GM21528 (cell line): ENCODE measurements at regions not wholly inside any gene's neighbourhood (a gene's known extent, or its start where the extent isn't known, plus 50 kb on each side); places are given as distances from the start of the nearest gene placed in this dataset.

Source experiments
- ATAC-seq: cut with Tn5 transposase; IDR thresholded peaks from one replicate; pipeline ENCODE4 v1.9.1; 2021; ENCODE audit warnings: mild to moderate bottlenecking, moderate library complexity; ENCODE audit not compliant: unreplicated experiment, low FRiP score

GRCh38 chr2:180190851-180191250 is 183.8 kb upstream of the CWC22 start:
- ATAC-seq, result no peak

DNA sequence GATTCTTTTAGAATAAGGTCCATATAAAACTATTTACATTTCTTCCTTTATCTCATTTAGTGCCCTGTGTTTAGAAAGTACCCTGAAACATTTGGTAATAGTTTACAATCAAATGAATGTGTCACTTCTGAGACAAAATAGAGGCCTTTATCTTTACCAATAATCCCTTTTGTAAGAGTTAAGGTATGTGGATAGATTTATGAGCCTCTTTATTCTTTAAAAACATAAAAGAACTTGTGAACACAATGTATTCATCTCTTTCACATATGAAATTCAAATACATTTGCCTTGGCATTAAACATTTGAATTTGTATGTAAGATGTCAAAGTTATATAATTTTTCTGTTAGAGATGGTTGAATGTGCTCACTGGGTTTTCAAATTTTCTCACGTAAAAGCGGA is 180.5 kb upstream of the CWC22 start:
- no peak for ATAC-seq

DNA sequence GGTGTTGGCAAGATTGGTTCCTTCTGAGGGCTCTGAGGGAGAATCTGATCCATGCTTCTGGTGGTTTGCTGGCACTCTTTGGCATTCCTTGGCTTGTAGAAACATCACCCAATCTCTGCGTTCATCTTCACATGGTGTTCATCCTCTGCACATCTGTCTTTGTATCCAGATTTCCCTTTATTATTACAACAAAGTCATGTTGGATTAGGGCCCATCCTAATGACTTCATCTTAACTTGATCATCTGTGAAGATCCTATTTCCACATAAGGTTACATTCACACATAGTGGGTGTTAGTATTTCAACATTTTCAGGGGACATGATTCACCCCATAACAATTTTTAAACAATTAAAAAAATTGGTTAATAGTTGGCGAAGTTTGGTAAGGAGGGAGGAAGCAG is 177.4 kb upstream of the CWC22 start:
- no peak for ATAC-seq

GRCh38 chr2:180180511-180180910 is 173.4 kb upstream of the CWC22 start:
- ATAC-seq, result no peak

DNA sequence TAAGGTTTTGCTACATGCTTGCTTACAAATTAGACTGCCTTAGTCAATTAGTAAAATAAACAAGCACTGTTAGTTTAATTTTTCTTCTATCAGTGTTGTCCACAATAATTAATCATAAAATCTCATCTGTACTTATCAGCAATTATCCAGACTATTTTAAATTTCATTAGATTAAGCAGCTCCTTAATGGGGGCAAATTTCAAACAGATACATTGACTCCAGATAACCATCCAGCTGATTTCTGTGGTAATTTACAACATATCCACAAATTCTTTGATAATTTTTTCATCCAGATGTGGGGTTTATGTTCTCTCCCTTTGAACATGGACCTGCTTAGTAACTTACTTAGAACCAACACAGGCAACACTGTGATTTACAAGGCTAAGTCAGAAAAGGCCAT is 170.4 kb upstream of the CWC22 start:
- ATAC-seq, result no peak

- no peak for ATAC-seq
Observed at GRCh38 chr2:180175736-180176135, 168.6 kb upstream of the CWC22 start.

- no peak for ATAC-seq
Observed at GRCh38 chr2:180174580-180174979, 167.5 kb upstream of the CWC22 start.

DNA sequence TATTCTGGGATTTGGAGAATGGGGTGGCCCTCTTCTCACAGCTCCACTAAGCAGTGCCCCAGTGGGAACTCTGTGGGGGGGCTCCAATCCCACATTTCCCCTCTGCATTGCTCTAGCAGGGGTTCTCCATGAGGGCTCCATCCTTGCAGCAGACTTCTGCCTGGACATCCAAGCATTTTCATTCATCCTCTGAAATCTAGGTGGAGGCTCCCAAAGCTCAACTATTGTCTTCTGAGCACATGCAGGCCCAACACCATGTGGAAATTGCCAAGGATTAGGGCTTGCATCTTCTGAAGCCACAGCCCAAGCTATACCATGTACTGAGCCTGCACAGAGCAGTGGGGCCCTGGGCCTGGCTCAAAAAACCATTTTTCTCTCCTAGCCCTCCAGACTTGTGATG is 162.4 kb upstream of the CWC22 start:
- ATAC-seq, result no peak

DNA sequence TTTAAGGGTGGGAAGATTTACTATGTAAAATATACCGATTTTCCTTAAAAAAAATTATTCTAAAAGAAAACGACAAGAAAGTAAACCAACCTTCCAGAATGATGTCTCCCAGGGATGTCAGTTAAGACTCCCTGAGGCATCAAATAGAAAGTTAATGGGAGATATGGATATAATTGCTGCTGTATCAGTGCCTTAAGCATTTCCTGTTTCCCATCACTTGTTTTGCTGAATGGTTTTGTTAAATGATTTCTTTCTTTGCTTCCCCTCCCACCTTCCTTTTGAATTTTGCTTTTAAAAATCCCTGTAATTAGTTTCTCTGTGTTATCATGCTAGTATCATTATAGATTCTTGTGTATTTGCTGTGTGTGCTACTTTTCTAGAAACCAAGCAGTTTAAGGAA is 154.3 kb upstream of the CWC22 start:
- no peak for ATAC-seq

DNA sequence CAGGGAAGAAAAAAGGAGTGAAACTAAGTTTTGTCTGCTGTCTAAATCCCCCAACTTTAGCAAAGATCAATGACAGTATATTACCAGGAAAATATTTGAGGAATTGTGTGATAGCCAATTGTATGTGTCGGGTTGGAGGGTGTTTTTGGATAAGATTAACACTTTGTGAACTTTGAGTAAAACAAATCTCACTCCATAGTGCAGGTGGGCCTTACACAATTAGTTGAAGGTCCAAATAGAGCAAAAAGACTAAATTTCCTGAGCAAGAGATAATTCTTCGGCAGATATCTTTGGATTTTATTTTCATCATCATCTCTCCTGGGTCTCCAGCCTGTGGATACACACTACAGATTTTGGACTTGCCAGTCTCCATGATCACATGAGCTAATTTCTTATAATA is 152.8 kb upstream of the CWC22 start:
- ATAC-seq, result no peak

GRCh38 chr2:180158961-180159360 is 151.9 kb upstream of the CWC22 start:
- ATAC-seq, result no peak

- ATAC-seq, result no peak
Observed at GRCh38 chr2:180156651-180157050, 149.6 kb upstream of the CWC22 start.

DNA sequence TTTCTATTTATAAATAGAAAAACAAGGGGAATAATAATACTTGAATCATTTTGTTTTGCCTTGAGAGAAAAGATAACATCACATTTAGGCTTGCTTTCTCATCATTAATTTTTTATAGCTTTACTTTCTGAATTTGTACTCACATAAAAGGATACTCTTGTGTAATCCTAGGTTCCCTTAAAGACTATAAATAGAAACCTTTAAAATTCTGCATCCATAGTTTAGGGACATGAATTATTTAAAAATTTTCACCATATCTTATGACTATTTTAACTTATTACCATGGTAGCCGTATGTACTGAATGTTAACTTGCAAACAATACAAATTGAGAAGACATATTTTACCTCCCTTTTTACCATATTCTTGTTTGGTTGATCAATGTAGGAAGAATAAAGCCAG is 143.5 kb upstream of the CWC22 start:
- ATAC-seq, result no peak

DNA sequence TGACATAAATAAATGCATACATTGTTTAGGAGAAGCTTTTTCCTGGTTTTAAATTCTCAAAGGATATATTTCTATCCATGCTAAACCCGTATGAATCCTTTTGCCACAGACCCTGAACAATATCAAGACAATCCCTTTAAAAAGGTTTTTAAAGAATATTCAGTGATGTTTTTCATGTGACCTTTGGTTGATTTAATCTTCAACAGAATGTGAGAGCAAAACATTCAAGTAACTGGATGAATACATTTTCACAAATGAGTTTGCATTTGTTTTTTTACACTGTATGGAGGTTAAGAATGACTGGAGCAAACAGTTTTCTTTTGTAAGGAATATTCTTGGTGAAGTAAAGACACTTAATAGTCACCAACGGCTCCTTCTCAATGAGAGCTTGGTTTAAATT is 139.4 kb upstream of the CWC22 start:
- no peak for ATAC-seq

DNA sequence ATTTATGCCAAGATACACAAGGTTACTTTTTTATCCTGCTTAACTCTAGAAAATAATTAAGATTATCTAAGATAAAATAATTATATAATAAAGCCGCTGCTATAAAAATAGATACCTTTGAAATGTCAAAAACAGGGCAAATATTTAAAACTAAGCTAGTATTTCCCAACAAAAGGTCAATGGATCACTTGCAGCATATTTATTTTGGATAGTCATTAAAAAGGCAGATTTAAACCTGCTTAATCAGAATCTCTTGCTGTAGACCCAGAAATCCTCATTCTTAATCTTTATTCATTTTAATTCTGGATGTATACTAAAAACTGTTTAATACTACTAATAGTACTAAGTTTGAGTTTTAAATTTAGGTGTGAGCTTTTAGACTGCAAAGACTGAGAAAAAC is 139.0 kb upstream of the CWC22 start:
- ATAC-seq, result no peak

DNA sequence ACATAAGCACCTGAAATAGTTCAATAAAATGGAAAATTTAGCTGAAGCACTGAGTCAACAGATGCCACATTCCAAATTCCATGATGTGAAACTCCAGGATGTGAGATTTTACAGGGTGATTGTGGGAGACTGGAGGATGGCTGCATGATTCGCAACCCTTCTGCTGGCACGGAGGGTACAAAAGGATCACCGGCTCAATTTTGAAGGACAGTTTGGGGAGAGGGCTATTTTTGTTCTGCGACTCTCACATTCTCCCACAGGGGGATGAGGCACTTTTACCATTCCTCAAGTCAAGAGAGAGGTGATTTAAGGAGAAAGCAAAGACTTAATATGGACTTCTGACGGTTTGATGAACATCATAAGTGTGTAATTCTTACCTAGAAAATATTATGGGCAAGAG is 138.1 kb upstream of the CWC22 start:
- no peak for ATAC-seq

DNA sequence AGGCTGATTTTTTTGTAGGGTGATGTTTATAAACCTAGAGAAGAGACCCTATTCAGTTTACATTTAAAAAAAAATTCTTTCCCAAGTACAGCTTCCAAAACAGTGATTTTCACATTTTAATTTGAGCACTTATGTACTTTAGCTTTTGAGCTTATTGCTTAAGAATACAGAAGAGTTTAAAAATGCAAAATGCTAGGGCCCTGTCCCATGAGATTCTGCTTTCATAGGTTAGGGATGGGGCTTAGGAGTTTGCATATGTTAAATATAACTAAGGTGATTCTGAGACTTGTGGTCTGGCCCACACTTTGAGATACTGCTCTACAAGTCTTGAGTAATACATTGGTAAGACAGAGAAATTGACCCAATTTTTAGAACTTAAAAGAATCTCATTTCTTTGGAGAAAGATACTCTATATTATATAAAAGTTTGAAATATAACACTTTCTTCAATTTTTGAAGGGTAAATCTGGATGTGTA is 137.3 kb upstream of the CWC22 start:
- no peak for ATAC-seq

GRCh38 chr2:180143633-180144337 is 136.7 kb upstream of the CWC22 start:
- ATAC-seq, result no peak

DNA sequence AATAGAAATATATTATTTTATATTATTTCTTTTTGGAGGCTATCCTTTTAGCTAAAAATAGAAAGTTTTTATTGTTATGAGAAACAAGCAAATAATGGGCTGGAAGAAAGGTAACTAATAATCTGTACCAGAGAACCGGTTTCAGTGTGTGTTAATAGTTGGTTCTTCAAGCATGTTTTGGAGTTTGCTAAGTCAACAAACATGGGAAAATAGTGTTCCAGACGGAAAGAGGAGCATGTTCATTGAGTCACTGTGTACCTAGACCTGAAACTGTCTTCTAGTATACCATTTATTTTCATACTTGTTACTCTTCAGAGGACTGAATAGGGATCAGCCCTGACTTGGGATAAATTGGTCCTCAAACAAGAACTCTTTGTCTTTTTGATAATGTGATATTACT is 134.5 kb upstream of the CWC22 start:
- ATAC-seq, result no peak

GRCh38 chr2:180133736-180134135 is 126.6 kb upstream of the CWC22 start:
- no peak for ATAC-seq

DNA sequence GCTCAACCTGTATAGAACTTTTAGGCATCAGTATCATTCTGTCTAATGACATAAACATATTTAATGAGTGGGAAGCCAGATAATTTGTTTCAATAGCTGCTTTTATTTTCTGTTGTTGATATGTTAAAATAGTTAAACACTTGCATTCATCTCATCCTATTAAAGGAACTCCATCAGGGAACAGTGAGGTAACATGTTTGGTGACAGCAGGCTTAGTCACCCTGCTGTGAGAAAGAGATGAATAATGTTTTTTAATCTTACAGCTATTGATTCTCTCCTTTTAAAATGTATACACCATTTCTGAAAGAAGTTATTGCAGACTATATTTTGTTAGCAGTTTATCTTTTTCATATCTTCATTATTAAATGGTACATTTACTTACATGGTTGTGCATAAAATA is 123.3 kb upstream of the CWC22 start:
- no peak for ATAC-seq

DNA sequence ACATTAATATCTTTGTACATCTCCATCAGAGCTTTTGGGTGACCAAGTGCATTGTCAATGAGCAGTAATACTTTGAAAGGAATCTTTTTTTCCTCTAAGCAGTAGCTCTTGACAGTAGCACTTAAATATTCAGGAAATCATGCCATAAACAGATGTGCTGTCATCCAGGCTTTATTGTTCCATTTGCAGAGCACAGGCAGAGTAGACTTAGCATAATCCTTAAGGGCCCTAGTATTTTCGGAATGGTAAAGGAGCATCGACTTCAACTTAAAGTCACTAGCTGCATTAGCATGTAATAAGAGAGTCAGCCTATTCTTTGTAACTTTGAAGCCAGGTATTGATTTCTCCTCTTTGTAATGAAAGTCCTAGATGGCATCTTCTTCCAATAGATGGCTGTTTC is 121.8 kb upstream of the CWC22 start:
- no peak for ATAC-seq
